Neural cell (in vitro differentiated cells): ENCODE measurements at regions not wholly inside any gene's neighbourhood (a gene's known extent, or its start where the extent isn't known, plus 50 kb on each side); places are given as distances from the start of the nearest gene placed in this dataset.

ENCODE experiments used
- H2AFZ ChIP-seq: fragments of 200-600, 300-800 bp; sonication (generic), shearing (Covaris generic); 2 replicates; pipeline ENCODE4 v1.6.0; 2014; ENCODE audit warnings: low read depth, mild to moderate bottlenecking, antibody characterized with exemption, low read length, moderate library complexity
- H3F3A ChIP-seq: fragments of 200-600 bp; shearing (Covaris generic); 2 replicates; pipeline ENCODE4 v1.6.1; 2016; ENCODE audit warnings: mild to moderate bottlenecking, moderate library complexity, mixed read lengths, antibody characterized with exemption, low read length; ENCODE audit not compliant: insufficient read depth, poor library complexity, severe bottlenecking
- H3K27ac ChIP-seq: fragments of 200-600, 300-800 bp; sonication (generic), shearing (Covaris generic); 2 replicates; pipeline ENCODE4 v1.5.1; 2014; ENCODE audit warnings: mild to moderate bottlenecking, low read length, moderate library complexity
- H3K27me3 ChIP-seq: fragments of 300-800, 200-600 bp; sonication (generic), shearing (Covaris generic); 2 replicates; pipeline ENCODE4 v1.6.0; 2014; ENCODE audit warnings: mild to moderate bottlenecking, low read depth, low read length, moderate library complexity; ENCODE audit not compliant: insufficient read depth
- H3K36me3 ChIP-seq: fragments of 300-800, 200-600 bp; sonication (generic), shearing (Covaris generic); 2 replicates; pipeline ENCODE4 v1.5.1; 2014; ENCODE audit warnings: mild to moderate bottlenecking, antibody characterized with exemption, low read length, moderate library complexity; ENCODE audit not compliant: insufficient read depth
- H3K4me2 ChIP-seq: fragments of 300-800, 200-600 bp; sonication (generic), shearing (Covaris generic); 2 replicates; pipeline ENCODE4 v1.6.0; 2014; ENCODE audit warnings: mild to moderate bottlenecking, low read length
- H3K4me3 ChIP-seq: fragments of 300-800, 200-600 bp; sonication (generic), shearing (Covaris generic); 2 replicates; pipeline ENCODE4 v1.5.1; 2014; ENCODE audit warnings: mild to moderate bottlenecking, low read length, moderate library complexity
- H3K79me2 ChIP-seq: fragments of 200-600 bp; shearing (Covaris generic); replicated peaks from 2 replicates; pipeline ENCODE4 v1.6.0; 2014; ENCODE audit warnings: mild to moderate bottlenecking, low read length, moderate library complexity; ENCODE audit not compliant: insufficient read depth
- H3K9ac ChIP-seq: fragments of 300-800, 200-600 bp; sonication (generic), shearing (Covaris generic); 2 replicates; pipeline ENCODE4 v1.6.1; 2016; ENCODE audit warnings: mild to moderate bottlenecking, low read length, mixed read lengths
- H3K9me2 ChIP-seq: fragments of 200-600 bp; shearing (Covaris generic); 2 replicates; pipeline ENCODE4 v1.6.1; 2016; ENCODE audit warnings: mild to moderate bottlenecking, low read length, mixed read lengths; ENCODE audit not compliant: insufficient read depth
- H3K9me3 ChIP-seq: fragments of 200-600, 300-800 bp; sonication (generic), shearing (Covaris generic); 2 replicates; pipeline ENCODE4 v1.6.1; 2016; ENCODE audit warnings: mild to moderate bottlenecking, mixed run types, low read length, moderate library complexity, mixed read lengths
- H4K20me1 ChIP-seq: fragments of 200-600 bp; shearing (Covaris generic); 2 replicates; pipeline ENCODE4 v1.6.1; 2016; ENCODE audit warnings: mild to moderate bottlenecking, mixed run types; ENCODE audit not compliant: insufficient read depth
- EP300 ChIP-seq: fragments of 450-650 bp; conservative IDR thresholded peaks from 2 replicates; pipeline ENCODE4 v1.6.1; 2014; ENCODE audit warnings: antibody characterized with exemption, mild to moderate bottlenecking, moderate library complexity; ENCODE audit not compliant: poor library complexity, severe bottlenecking
- EZH2 ChIP-seq: fragments of 200-600, 300-800 bp; shearing (Covaris generic), sonication (generic); IDR thresholded peaks from 2 replicates; pipeline ENCODE4 v1.6.1; 2014; ENCODE audit warnings: antibody characterized with exemption, low read length, borderline replicate concordance, mild to moderate bottlenecking; ENCODE audit not compliant: insufficient read depth, poor library complexity, severe bottlenecking
- MXI1 ChIP-seq: fragments of 450-650 bp; conservative IDR thresholded peaks from 2 replicates; pipeline ENCODE4 v1.6.1; 2014; ENCODE audit warnings: antibody characterized with exemption, mild to moderate bottlenecking; ENCODE audit not compliant: poor library complexity, severe bottlenecking
- POLR2AphosphoS5 ChIP-seq: IDR thresholded peaks from 2 replicates; pipeline ENCODE4 v1.6.1; 2012
- RAD21 ChIP-seq: fragments of 450-650 bp; conservative IDR thresholded peaks from 2 replicates; pipeline ENCODE4 v1.6.1; 2014; ENCODE audit warnings: antibody characterized with exemption, mild to moderate bottlenecking, moderate library complexity
- SMC3 ChIP-seq: fragments of 450-650 bp; conservative IDR thresholded peaks from 2 replicates; pipeline ENCODE4 v1.6.1; 2014; ENCODE audit warnings: antibody characterized with exemption, mild to moderate bottlenecking, moderate library complexity; ENCODE audit not compliant: poor library complexity
- TAF1 ChIP-seq: IDR thresholded peaks from 2 replicates; pipeline ENCODE4 v1.6.1; 2012; ENCODE audit warnings: low read depth
- TF ChIP-seq, protein P1 (sequence below): fragments of 450-650 bp; IDR thresholded peaks from 2 replicates; pipeline ENCODE4 v1.5.1; 2014; ENCODE audit warnings: antibody characterized with exemption, mild to moderate bottlenecking, moderate library complexity; ENCODE audit not compliant: poor library complexity, severe bottlenecking
- TF ChIP-seq, protein P2 (sequence below): IDR thresholded peaks from 2 replicates; pipeline ENCODE4 v1.6.1; 2012; ENCODE audit warnings: borderline replicate concordance

DNA sequence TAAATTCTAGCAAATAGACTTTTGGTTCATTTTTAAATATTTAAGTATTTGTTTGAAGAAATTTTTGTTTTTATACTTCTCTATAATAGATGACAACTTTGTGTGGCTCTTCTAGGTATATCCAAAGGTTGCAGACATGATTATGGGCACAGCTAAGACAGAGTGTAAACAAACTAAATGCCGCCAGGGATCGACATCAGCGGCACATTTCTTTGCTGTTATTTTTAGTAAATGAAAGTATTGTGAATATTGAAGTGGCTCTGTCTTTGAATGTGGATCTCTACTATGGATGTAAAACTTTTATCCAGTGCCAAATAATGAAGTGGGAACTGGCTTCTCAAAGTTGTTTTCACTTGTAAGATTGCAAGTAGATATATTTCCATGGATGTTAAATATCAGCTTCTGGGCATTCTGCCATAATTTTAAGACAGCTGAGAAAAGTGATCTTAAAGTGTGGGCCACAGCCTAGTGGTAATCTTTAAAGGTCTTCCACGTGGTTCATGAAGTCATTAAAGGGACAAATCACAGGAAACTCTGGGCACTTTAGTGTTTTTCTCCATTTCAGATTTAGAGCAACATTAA lies 589.9 kb downstream of the ZNF608 start:
- H3K27ac ChIP-seq, result no peak overlapping the region
- H3K4me3 ChIP-seq, result no peak overlapping the region

DNA sequence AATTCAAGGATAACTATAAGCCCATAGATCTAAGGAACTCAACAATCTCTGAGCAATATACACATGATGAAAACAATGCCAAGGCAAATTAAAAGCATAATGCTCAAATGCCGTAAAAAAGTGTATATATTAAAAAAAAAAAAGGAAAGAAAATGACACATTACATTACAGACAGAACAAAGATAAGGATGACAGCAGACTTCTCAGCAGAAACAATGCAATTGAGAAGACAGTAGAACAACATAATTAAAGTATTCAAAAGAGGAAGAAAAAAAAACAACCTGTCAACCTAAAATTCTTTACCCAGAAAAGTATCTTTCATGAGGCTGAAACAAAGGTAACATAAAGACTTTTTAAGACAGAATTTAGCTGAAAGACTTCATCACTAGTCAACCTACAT lies 591.7 kb downstream of the ZNF608 start:
- H3K27ac ChIP-seq, result no peak overlapping the region
- no peaks in the 10 kb centered on the region for H3F3A ChIP-seq
- H4K20me1 ChIP-seq, result no peaks in the 10 kb centered on the region
- no peak overlapping the region for H3K4me3 ChIP-seq
- H3K36me3 ChIP-seq, result no peaks in the 10 kb centered on the region
- H2AFZ ChIP-seq, result no peak overlapping the region
- no peak overlapping the region for H3K9ac ChIP-seq
- peaks cover 6% of the 10 kb centered on the region for H3K9me3 ChIP-seq
- no peak for TF ChIP-seq POLR2AphosphoS5
- H3K4me2 ChIP-seq, result no peak overlapping the region
- H3K27me3 ChIP-seq, result no peaks in the 10 kb centered on the region
- H3K9me2 ChIP-seq, result no peaks in the 10 kb centered on the region
- H3K79me2 ChIP-seq, result no peaks in the 10 kb centered on the region

More for the DNA sequence above, 589.9 kb downstream of the ZNF608 start:
- TF ChIP-seq TAF1, result no peak
- TF ChIP-seq EZH2, result no peak
- no peak for TF ChIP-seq RAD21
- TF ChIP-seq EP300, result no peak
- TF ChIP-seq POLR2AphosphoS5, result no peak
- no peak for TF ChIP-seq SMC3
- no peaks in the 10 kb centered on the region for H3F3A ChIP-seq
- no peak overlapping the region for H2AFZ ChIP-seq
- H3K79me2 ChIP-seq, result no peaks in the 10 kb centered on the region
- H3K9ac ChIP-seq, result no peak overlapping the region
- H3K36me3 ChIP-seq, result no peaks in the 10 kb centered on the region
- no peaks in the 10 kb centered on the region for H4K20me1 ChIP-seq
- H3K27me3 ChIP-seq, result no peaks in the 10 kb centered on the region
- no peaks in the 10 kb centered on the region for H3K9me2 ChIP-seq
- peaks cover 6% of the 10 kb centered on the region for H3K9me3 ChIP-seq
- no peak overlapping the region for H3K4me2 ChIP-seq

DNA sequence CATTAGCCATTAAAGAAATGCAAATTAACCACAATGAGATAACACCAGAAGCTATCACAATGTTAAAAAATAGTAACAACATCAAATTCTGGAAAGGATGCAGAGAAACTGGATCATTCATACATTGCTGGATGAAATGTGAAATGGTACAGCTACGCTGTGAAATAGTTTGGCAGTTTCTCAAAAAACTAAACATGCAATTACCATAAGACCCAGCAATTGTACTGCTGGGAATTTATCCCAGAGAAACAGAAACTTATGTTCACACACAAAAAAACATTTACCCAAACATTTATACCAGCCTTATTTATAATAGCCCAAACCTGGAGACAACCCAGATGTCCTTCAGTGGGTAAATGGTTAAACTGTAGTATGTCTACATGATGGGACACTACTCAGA lies 592.9 kb downstream of the ZNF608 start:
- Histone ChIP-seq H3K79me2 (no peaks in the 10 kb centered on the region), H3F3A (no peaks in the 10 kb centered on the region), H3K4me2 (no peak overlapping the region), H3K9me3 (peaks cover 6% of the 10 kb centered on the region), H3K9me2 (no peaks in the 10 kb centered on the region), H3K27ac (no peak overlapping the region), H3K9ac (no peak overlapping the region), H2AFZ (no peak overlapping the region), H4K20me1 (no peaks in the 10 kb centered on the region), H3K36me3 (no peaks in the 10 kb centered on the region), H3K27me3 (no peaks in the 10 kb centered on the region), H3K4me3 (no peak overlapping the region)
- no peak for TF ChIP-seq EZH2
- no peak for TF ChIP-seq SMC3
- no peak for TF ChIP-seq MXI1
- no peak for TF ChIP-seq RAD21
- TF ChIP-seq, protein P1, sequence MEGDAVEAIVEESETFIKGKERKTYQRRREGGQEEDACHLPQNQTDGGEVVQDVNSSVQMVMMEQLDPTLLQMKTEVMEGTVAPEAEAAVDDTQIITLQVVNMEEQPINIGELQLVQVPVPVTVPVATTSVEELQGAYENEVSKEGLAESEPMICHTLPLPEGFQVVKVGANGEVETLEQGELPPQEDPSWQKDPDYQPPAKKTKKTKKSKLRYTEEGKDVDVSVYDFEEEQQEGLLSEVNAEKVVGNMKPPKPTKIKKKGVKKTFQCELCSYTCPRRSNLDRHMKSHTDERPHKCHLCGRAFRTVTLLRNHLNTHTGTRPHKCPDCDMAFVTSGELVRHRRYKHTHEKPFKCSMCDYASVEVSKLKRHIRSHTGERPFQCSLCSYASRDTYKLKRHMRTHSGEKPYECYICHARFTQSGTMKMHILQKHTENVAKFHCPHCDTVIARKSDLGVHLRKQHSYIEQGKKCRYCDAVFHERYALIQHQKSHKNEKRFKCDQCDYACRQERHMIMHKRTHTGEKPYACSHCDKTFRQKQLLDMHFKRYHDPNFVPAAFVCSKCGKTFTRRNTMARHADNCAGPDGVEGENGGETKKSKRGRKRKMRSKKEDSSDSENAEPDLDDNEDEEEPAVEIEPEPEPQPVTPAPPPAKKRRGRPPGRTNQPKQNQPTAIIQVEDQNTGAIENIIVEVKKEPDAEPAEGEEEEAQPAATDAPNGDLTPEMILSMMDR, result no peak
- TF ChIP-seq, protein P2, sequence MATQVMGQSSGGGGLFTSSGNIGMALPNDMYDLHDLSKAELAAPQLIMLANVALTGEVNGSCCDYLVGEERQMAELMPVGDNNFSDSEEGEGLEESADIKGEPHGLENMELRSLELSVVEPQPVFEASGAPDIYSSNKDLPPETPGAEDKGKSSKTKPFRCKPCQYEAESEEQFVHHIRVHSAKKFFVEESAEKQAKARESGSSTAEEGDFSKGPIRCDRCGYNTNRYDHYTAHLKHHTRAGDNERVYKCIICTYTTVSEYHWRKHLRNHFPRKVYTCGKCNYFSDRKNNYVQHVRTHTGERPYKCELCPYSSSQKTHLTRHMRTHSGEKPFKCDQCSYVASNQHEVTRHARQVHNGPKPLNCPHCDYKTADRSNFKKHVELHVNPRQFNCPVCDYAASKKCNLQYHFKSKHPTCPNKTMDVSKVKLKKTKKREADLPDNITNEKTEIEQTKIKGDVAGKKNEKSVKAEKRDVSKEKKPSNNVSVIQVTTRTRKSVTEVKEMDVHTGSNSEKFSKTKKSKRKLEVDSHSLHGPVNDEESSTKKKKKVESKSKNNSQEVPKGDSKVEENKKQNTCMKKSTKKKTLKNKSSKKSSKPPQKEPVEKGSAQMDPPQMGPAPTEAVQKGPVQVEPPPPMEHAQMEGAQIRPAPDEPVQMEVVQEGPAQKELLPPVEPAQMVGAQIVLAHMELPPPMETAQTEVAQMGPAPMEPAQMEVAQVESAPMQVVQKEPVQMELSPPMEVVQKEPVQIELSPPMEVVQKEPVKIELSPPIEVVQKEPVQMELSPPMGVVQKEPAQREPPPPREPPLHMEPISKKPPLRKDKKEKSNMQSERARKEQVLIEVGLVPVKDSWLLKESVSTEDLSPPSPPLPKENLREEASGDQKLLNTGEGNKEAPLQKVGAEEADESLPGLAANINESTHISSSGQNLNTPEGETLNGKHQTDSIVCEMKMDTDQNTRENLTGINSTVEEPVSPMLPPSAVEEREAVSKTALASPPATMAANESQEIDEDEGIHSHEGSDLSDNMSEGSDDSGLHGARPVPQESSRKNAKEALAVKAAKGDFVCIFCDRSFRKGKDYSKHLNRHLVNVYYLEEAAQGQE, result no peak
- no peak for TF ChIP-seq EP300
- TF ChIP-seq TAF1, result no peak
- TF ChIP-seq POLR2AphosphoS5, result no peak
